ENCODE measurements at regions not wholly inside any gene's neighbourhood (a gene's known extent, or its start where the extent isn't known, plus 50 kb on each side); places are given as distances from the start of the nearest gene placed in this dataset.

DNA sequence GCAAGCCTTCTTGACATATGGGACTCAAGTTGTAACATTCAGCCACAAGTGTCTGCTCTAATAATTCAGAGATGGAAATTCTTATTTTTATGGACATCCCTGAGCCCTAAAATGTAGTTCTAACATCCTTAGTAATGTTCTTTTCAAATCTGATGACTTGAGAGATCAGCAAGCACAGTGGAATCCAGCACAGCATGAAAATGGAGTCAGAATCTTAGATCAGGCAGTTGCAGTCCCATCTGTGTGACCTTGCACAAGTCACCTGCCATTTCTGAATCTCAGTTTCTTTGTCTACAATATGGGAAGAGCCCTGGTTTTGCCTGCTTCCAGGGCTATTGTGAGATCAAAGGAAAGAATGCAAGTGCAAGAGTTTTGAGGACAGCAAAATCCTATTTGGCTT, 183.9 kb upstream of the LPP start:
- intact Hi-C loops (cut with DNase I), result no loop called here
- peaks cover 0 to 51% (median 7%) of the 10 kb centered on the region in 9 donors for H3K4me1 ChIP-seq
- TF ChIP-seq, protein P1, sequence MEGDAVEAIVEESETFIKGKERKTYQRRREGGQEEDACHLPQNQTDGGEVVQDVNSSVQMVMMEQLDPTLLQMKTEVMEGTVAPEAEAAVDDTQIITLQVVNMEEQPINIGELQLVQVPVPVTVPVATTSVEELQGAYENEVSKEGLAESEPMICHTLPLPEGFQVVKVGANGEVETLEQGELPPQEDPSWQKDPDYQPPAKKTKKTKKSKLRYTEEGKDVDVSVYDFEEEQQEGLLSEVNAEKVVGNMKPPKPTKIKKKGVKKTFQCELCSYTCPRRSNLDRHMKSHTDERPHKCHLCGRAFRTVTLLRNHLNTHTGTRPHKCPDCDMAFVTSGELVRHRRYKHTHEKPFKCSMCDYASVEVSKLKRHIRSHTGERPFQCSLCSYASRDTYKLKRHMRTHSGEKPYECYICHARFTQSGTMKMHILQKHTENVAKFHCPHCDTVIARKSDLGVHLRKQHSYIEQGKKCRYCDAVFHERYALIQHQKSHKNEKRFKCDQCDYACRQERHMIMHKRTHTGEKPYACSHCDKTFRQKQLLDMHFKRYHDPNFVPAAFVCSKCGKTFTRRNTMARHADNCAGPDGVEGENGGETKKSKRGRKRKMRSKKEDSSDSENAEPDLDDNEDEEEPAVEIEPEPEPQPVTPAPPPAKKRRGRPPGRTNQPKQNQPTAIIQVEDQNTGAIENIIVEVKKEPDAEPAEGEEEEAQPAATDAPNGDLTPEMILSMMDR (IDR thresholded peaks at IDR 0.05), result no peak

DNA sequence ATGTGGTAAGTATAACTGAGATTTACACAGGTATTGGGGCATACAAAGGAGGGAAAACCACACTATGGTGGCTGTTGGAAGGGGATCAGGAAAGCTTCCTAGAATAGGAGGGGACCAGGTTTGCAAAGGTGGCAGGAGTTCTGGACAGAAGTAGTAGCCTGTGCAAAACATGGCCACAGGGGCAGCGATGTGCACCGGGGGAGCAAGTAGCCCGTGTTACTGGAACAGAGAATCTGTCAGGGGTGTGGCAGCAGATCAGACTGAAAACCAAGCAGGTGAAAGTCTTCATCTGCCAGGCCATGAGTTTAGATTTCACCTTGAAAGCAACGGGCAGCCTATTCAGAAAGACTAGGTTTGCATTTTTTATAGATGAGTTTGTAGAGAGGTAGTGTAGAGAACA, 182.3 kb upstream of the LPP start:
- no peaks in the 10 kb centered on the region for H3K9me3 ChIP-seq
- intact Hi-C loops (cut with DNase I), result no loop called here
- WGBS, 2 donors, result 79 to 91% methylated on average over 4 of the region's 4 CpGs
- no peak for DNase-seq
- no peak overlapping the region for H3K4me3 ChIP-seq
- H3K4me1 ChIP-seq, result peaks cover 0 to 54% (median 5%) of the 10 kb centered on the region in 9 donors
- ATAC-seq, result no peak
- H3K36me3 ChIP-seq, result no peaks in the 10 kb centered on the region
- no peaks in the 10 kb centered on the region for H3K27me3 ChIP-seq
- TF ChIP-seq, protein P1 (IDR thresholded peaks at IDR 0.05), result no peak
- no peak overlapping the region for H3K27ac ChIP-seq

More for the DNA sequence above, 183.9 kb upstream of the LPP start:
- ATAC-seq (no peak), DNase-seq (no peak)
- no peak overlapping the region for H3K27ac ChIP-seq
- H3K36me3 ChIP-seq, result no peaks in the 10 kb centered on the region
- H3K4me3 ChIP-seq, result no peak overlapping the region
- H3K27me3 ChIP-seq, result no peaks in the 10 kb centered on the region
- no peaks in the 10 kb centered on the region for H3K9me3 ChIP-seq

DNA sequence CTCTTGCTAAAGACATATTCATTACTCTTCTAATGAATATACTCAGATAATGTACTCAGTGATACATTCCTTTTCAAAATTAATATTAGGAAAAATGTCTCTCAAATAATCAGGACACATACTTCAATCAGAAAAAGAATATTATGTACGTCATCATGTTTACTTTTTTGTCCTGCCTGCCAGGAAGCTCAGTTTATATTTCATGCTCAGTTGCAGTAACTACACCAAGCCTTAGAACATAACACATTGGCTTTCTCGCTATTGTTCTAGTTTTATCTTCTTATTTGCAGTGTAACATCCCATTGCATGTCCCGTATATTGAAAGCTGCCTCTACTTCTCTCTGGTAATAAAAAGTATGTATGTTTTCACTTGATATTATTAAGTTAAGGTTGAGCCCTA, 181.5 kb upstream of the LPP start:
- ATAC-seq (no peak), DNase-seq (no peak)
- Histone ChIP-seq H3K36me3 (no peaks in the 10 kb centered on the region), H3K27me3 (no peaks in the 10 kb centered on the region), H3K4me1 (peaks cover 0 to 50% (median 0%) of the 10 kb centered on the region in 9 donors), H3K27ac (no peak overlapping the region), H3K4me3 (no peak overlapping the region), H3K9me3 (peaks cover 0 to 4% (median 0%) of the 10 kb centered on the region in 11 donors)
- TF ChIP-seq, protein P1 (IDR thresholded peaks at IDR 0.05), result no peak
- intact Hi-C loops (cut with DNase I), result no loop called here
- WGBS, 2 donors, result 92% methylated on average over 3 of the region's 3 CpGs

DNA sequence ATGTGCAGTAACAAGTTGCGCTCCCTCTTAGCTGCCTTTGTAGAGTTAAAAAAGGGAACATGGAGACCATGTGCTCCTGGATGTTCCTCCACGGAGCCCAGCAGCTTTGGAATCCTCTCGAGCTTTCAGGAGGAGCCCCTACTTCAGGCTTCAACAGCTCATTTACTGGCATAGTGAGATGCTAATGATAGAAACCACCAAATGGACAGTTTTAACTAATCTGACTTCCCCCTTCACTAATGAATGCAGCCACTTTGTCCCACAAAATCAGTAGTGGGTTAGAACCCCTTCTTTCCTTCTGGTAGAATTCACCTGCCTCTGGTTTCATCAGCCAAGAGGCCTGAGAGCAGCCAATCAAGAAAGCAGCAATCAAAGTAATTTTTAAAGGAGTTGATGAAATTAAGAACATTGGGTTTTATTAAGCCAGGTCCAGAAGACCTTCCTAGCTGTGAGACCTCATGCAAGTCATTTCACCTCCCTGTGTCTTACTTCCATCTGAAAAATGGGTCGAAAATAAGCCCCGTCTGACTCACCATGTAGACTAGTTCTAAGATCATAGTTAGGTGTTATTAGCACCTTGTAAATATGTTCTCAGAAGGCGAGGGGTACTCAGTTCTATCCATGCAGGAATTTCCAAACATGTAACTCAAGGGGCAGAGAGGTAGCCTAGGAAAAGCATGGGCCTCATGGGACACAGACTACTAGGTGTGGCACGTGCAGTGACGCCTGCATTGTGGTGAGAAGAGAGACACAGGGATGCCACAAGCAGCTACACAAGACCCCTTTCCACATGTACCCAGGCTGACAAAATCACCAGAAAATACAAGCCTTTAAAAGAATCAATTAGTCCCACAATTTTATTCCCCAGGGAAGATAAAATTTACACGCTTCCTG, 179.7 kb upstream of the LPP start:
- H3K4me3 ChIP-seq, result no peak overlapping the region
- no peak for DNase-seq
- peaks cover 0 to 41% (median 0%) of the 10 kb centered on the region in 9 donors for H3K4me1 ChIP-seq
- ATAC-seq, result no peak
- no peaks in the 10 kb centered on the region for H3K36me3 ChIP-seq
- WGBS, 2 donors, result 80 to 82% methylated on average over 9 of the region's 9 CpGs
- H3K27ac ChIP-seq, result no peak overlapping the region
- peaks cover 0 to 9% (median 0%) of the 10 kb centered on the region in 11 donors for H3K9me3 ChIP-seq
- TF ChIP-seq, protein P1 (IDR thresholded peaks at IDR 0.05), result no peak
- H3K27me3 ChIP-seq, result no peaks in the 10 kb centered on the region
- intact Hi-C loops (cut with DNase I), result no loop called here
